GM21360 (cell line): ENCODE measurements at regions not wholly inside any gene's neighbourhood (a gene's known extent, or its start where the extent isn't known, plus 50 kb on each side); places are given as distances from the start of the nearest gene placed in this dataset.
"Not testable (repeated sequence)": the region's sequence is repeated elsewhere in the genome, so short reads cannot be mapped to it uniquely, and the experiment has no call there.

Experiments
- ATAC-seq: cut with Tn5 transposase; IDR thresholded peaks from one replicate; pipeline ENCODE4 v1.9.1; 2021; ENCODE audit warnings: mild to moderate bottlenecking, moderate library complexity; ENCODE audit not compliant: unreplicated experiment

DNA sequence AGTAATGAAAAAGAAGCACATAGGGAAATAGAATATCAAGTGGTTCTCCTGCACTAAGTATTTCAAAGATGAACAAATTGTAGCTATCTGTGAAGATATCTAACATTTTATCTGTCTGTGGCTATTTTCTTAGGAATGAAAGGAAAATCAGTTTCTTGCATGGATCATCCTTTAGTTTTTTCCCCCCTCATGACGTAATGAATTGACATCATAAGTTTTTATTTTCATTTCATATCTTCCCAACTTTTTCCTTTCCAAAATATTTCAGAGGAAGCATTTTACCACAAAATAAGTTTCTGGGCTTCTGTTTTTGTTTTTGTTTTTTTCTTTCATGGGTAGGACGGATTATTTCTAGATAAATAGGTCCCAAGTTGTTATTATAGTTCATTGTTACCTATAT is 996.6 kb downstream of the TMEM121 start:
- ATAC-seq = no peak

DNA sequence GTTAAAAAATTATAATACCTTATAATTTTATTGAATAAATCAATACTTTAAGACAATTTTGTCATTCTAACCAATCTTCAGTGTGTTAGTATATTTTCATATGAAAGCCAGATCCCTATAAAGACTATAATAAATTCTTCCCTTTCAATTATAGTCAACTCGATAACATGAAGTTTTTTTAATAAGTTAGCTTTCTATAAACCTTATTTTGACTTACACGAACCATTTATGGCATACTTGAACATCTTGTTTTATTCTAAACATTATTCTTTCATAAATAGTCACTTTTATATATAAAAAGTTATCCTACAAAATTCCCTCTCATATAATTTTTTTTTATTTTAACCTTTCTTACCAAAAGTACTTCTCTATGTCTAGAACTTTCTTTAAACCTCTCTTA is 1002.3 kb downstream of the TMEM121 start:
- no peak for ATAC-seq

DNA sequence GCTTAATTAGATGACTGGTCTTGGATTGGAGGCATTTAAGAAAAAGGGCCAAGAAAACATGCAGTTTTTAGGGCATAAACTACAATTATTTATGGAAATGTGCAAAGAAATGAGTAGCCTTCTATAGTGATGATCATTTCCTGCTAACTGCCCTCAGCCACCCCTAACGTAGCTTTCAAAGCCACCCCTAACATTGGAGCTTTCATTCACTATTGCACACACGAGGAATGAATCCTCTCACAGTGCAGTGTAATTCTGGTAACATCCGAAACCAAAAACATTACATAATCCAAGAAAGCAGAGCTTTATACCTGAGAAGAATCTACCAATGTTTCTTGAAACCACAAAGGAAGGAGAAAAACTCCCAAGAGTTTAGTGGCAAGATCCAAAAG is 1003.6 kb downstream of the TMEM121 start:
- ATAC-seq = no peak

DNA sequence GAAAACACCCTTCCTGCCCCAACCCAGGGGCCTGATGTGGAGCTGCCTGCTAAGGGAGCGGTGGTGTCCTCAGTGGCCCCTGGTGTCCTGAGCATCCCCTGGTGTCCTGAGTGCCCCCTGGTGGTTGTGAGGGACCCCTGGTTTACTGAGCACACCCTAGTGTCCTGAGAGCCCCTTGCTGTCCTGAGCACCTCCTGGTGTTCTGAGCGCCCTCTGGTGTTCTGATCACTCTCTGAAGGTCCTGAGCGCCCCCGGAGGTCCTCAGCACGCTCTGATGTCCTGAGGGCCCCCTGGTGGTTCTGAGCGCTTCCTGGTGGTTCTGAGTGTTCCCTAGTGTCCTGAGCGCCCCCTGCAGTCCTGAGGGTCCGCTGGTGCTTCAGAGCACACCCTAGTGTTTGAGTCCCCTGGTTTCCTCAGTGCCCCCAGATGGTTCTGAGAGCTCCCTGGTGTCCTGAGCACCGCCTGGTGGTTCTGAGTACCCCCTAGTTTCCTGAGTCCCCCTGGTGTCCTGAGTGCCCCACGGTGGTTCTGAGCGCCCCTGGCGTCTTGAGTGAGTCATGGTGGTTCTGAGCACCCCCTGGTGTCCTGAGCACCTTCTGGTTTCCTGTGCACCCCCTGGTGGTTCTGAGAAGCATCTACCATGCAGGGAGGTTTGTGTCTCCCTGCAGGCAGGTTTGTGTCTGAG is 1004.2 kb downstream of the TMEM121 start:
- ATAC-seq = peak; percentile 88

DNA sequence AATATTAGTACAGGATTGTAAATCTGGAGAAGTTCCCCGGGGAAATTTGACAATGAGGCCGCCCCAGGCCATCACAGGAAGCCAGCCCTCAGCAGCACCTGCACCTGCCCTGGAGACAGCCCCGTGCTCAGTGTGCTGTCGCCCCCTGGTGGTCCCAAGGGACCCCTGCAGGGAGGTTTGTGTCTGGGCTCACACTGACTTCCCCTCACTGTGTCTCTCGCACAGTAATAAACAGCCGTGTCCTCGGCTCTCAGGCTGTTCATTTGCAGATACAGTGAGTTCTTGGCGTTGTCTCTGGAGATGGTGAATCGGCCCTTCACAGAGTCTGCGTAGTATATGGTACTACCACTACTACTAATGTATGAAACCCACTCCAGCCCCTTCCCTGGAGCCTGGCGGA is 1011.2 kb downstream of the TMEM121 start:
- ATAC-seq = not testable (repeated sequence)

DNA sequence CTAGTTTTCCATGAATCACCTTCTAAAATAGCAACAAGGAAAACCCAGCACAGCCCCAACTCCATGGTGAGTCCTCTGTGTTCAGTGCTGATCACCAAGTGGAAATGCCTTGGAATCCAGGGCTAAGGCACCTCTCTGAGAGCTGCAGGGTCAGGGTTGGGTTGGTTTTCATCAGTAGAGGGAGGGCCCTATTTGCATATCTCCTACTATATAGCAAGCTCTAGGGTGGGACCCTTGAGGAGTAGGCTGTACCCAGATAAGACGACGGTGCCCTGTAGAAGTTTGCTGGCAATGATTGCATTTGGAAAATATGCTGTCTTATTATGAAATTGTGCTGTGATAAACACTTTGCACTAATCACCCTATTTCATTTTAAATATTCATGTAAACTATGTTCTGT is 1011.8 kb downstream of the TMEM121 start:
- ATAC-seq = no peak

DNA sequence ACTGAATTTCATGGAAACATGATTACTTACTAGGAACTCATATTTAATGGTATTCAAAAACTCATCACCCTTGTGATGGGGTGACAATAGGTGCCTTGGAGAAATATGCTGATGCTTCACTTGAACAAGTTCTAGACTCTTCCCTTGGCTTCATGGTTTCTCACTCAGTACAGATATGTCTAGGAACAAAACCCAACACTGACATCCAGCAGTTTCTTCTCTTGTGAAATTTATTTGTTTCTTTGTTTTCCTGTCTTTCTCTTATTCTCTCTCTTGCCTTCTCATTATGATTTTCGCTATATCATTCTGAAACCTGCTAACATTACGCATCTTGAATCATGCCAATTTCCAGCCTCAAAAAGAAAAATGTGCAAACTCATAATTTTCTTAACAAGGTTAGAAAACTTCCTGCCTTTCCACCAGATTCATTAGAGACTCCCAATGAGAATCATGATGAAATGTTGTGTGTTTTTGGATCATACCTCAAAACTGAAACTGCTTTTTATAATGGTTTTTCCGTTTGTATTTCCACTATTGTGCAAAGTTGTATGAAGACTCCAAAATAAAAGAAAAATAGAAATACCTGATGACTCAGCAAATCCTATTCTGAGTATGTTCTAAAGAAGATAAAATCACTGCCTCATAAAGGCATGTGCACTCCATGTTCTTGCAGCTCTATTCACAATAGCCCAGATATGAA is 1021.5 kb downstream of the TMEM121 start:
- ATAC-seq = no peak

DNA sequence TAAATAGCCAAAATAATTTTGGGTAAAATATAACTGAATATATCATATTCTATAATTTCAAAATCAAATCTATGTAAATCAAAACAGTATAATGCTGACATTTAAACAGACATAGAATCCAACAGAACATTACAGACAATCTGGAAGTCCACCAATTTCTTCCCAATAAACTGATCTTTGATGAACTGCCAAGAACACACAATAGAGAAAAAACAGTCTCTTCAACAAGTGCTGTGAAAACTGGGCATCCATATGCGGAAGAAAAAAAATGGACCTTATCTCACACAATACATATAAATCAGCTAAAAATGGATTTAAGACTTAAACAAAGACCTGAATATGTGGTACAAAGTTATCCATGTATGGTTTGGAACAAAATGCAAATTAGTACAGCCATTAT is 1022.7 kb downstream of the TMEM121 start:
- ATAC-seq = no peak

DNA sequence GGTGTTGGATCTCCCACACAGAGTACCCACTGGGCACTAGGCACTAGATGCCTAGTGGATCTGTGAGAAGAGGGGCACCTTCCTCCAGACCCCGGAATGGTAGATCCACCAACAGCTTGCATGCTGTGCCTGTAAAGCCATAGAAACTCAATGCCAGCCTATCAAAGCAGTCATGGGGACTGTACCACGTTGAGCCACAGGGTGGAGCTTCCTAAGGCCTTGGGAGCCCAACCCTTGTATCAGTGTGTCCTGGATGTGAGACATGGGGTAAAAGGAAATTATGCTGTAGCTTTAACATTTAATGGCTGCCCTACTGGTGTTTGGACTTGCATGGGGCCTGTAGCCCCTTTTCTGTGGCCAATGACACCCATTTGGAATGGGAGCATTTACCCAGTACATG is 1024.9 kb downstream of the TMEM121 start:
- no peak for ATAC-seq

DNA sequence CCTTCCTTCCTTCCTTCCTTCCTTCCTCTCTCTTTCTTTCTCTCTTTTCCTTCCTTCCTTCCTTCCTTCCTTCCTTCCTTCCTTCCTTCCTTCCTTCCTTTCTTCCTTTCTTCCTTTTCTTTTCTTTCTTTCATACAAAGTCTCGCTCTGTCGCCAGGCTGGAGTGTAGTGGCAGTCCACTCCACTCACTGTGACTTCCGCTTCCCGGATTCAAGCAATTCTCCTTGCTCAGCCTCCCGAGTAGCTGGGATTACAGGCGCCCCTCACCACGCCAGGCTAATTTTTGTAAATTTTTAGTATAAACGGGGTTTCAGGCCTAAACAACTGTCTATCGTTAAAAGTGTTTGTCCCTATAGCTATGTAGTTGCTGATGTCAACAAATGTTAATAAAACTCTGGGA is 1029.8 kb downstream of the TMEM121 start:
- ATAC-seq = not testable (repeated sequence)

DNA sequence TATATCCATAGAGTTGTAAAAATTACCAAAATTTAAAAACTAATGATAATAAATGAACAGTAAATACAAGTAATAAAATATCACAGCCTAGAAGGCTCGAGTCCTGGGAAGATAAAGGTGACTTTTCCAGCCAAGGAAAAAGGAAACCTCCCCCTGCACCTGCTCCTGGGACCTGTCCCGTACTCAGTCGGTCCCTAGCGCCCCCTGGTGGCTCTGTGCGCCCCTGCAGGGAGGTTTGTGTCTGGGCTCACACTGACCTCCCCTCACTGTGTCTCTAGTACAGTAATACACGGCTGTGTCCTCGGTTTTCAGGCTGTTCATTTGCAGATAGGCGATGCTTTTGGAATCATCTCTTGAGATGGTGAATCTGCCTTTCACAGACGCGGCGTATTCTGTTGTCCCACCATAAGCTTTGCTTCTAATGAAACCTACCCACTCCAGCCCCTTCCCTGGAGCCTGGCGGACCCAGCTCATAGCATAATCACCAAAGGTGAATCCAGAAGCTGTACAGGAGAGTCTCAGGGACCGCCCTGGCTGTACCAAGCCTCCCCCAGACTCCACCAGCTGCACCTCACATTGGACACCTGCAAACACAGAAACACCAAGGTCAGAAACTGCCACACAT is 1030.4 kb downstream of the TMEM121 start:
- ATAC-seq = no peak

DNA sequence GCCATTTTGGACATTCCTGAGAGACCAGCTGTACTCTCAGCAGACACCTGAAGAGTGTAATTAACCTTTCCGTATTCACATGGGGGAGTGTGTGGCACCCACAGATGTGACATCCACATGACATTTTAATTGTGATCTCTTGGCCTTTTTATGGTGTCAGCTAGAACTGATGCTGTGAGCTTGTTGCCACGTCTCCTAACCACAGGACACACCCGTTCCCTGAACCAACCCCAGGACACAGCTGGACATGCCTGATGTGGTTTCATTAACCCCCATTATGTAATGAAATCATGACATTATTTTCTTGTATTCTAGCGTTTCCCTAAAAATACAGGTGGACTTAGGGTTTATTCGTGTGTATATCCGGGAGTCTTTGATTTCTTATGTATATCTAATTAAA is 1036.1 kb downstream of the TMEM121 start:
- ATAC-seq = no peak

DNA sequence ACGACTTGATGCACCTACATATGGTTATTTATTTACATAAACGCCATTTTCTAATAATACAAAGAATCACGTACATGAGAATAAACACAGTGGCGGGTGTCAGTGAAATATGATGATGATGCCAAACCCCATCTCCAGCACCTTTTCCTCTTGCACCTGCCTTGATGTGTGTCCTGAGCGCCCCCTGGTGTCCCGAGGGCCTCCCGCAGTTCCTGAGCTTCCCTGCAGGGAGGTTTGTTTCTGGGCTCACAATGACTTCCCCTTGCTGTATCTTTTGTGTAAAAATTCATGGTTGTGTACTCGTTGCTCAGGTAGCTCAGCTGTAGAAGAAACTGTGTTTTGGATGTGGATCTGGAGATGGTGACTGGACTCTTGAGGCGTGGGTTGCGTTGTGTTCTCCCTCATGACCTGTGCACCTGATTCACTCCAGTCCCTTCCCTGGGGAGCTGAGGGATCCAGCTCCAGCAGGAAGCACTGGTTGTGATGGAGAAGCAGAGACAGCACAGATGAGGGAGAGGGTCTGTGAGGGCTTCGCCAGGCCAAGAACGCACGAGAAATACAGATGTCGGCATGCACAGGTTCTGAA is 1037.8 kb downstream of the TMEM121 start:
- no peak for ATAC-seq

DNA sequence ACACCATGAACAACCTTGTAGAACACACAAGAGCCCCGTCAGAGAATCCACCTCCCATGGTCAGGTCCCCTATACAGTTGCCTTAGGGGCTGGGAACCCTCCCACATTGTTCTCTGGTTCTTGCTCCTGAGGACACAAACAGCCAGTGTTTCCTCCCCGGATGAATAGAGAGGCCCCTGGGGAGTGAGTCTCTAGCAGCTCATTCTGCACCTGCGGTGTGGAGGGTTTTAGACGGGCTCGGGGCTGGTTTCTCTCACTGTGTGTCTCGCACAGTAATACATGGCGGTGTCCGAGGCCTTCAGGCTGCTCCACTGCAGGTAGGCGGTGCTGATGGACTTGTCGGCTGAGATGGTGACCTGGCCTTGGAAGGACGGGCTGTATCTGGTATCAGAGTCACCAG is 1052.1 kb downstream of the TMEM121 start:
- no peak for ATAC-seq

DNA sequence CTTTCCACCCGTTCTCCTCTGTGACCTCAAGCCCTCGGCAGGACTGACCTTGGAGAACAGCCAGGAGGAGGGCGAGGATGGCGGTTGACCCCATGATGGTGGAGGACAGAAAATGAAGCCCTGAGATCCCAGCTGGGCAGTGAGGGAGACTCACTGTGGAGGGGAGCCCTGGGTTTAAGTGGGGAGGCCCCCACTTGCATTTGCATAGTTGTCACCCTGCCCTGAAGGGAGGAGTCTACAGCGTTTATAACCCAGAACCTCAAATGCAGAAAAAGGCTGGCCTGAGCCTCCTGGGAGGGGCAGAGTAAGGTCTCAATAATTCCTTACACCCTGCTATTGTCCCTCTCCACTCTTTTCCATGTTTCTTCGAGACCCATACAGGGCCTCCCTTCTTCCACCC is 1052.7 kb downstream of the TMEM121 start:
- ATAC-seq = no peak

DNA sequence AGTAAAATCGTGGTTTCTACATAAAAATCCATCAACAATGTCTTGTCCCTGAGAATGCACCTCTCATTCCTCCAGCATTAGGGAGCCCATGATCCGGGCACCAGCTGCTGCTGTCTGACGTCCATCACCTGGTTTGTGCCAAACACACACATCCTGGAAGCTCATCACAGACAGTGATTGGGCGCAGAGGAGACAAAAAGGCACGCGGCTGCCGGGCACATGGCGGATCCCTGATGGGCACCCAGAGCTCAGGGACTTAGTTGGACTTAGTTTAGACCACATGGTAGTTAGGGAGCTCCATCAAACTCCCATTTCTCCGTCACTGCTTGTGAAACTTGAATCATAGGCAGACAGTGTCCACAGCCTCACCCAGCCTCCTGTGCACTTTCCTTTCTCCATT is 1059.3 kb downstream of the TMEM121 start:
- no peak for ATAC-seq

DNA sequence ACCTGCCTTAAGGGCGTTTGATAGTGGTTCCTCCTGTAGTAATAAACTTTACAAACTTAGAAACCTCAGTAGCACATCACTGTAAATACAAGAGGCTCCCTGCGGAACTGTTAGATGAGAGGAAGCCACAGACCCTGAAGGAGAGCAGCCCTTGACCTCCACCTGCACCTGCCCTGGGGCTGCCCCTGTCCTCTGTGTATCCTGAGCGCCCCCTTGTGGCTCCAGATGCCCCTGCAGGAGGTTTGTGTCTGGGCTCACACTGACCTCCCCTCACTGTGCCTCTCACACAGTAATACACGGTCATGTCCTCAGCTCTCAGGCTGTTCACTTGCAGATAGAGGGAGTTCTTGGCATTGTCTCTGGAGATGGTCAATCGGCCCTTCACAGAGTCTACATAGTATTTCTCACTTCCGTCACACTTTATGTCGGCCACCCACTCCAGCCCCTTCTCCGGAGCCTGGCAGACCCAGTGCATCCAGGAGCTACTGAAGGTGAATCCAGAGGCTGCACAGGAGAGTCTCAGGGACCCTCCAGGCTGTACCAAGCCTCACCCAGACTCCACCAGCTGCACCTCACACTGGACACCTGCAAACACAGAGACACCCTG is 1059.8 kb downstream of the TMEM121 start:
- ATAC-seq = no peak

DNA sequence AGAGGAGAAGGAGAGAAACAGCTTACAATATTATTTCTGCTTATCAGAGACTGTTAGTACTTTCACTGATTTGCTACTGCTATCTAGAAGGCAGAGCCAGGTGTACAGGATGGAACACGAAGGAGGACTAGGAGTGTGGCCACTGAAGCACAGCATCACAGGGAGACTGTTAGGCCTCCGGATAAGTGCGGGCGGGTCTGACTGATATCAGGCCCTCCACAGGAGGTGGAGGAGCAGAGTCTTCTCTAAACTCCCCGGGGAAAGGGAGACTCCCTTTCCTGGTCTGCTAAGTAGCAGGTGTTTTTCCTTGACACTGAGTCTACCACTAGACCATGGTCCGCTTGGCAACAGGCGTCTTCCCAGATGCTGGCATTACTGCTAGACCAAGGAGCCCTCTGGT is 1065.2 kb downstream of the TMEM121 start:
- not testable (repeated sequence) for ATAC-seq

DNA sequence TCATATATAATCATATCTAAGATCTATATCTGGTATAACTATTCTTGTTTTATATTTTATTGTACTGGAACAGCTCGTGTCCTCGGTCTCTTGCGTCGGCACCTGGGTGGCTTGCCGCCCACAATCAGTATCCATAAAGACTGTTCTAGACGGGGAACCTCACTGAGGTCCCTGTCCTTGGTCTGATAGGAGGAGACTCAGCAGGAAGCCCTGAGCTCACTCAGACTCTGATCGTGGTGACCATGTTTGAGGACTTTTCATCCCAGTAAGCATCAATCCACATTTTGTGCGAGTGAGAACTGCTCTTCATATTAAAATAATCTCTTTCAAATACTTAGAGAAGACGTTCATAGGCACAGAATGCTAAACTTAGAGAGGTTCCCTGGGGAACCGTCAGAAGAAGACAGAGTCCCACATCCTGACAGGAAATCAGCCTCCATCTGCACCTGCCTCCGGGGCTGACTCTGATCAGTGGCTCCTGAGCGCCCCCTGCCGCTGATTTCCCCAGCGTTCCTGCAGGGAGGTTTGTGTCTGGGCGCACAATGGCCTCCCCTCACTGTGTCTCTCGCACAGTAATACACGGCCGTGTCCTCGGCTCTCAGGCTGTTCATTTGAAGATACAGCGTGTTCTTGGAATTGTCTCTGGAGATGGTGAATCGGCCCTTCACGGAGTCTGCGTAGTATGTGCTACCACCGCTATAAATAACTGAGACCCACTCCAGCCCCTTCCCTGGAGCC is 1065.9 kb downstream of the TMEM121 start:
- not testable (repeated sequence) for ATAC-seq

DNA sequence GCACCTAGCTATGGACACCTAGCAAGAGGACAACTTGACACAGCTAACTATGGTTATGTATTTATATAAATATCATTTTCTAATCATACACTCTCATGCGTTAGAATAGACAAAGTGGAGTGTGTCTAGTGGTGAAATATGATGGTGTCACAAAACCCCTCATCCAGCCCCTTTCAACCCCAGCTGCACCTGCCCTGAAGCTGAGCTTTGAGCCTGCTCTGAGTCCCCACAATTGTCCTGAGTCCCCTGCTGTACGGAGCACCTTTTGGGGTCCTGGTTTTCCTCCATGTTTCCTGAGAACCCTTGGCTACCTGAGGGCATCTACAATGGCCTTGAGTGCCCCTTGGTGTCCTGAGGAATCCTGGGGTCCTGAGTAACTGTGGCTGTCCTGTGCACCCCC is 1072.8 kb downstream of the TMEM121 start:
- ATAC-seq = no peak
